Hypothalamus (tissue), 51 donors: ENCODE measurements at regions not wholly inside any gene's neighbourhood (a gene's known extent, or its start where the extent isn't known, plus 50 kb on each side); places are given as distances from the start of the nearest gene placed in this dataset.

ENCODE experiments used
- DNase-seq, 51 donors: peaks; one replicate each; lab custom pipeline; 2025; lab: John Stamatoyannopoulos, UW

GRCh38 chr15:70358011-70358819 is 260.5 kb upstream of the TLE3 start:
- no peak for DNase-seq

- no peak for DNase-seq
Observed at GRCh38 chr15:70357453-70357852, 259.7 kb upstream of the TLE3 start.

- no peak for DNase-seq
Observed at GRCh38 chr15:70356919-70357318, 259.2 kb upstream of the TLE3 start.

GRCh38 chr15:70356062-70356860 is 258.5 kb upstream of the TLE3 start:
- no peak for DNase-seq

- DNase-seq, result no peak
Observed at GRCh38 chr15:70355275-70355795, 257.6 kb upstream of the TLE3 start.

GRCh38 chr15:70354346-70354905 is 256.7 kb upstream of the TLE3 start:
- no peak for DNase-seq

GRCh38 chr15:70353606-70354345 is 256.1 kb upstream of the TLE3 start:
- DNase-seq, result no peak

- DNase-seq, result no peak
Observed at GRCh38 chr15:70351941-70352774, 254.4 kb upstream of the TLE3 start.

- no peak for DNase-seq
Observed at GRCh38 chr15:70351391-70351790, 253.7 kb upstream of the TLE3 start.

- peak in 11 of 51 donors; percentile 7 to 49 (median 21) for DNase-seq
Observed at GRCh38 chr15:70348581-70349344, 251.0 kb upstream of the TLE3 start.

GRCh38 chr15:70348226-70348543 is 250.5 kb upstream of the TLE3 start:
- no peak for DNase-seq

- DNase-seq, result no peak
Observed at GRCh38 chr15:70347321-70348225, 249.9 kb upstream of the TLE3 start.

GRCh38 chr15:70345251-70346019 is 247.7 kb upstream of the TLE3 start:
- no peak for DNase-seq

GRCh38 chr15:70344666-70345065 is 246.9 kb upstream of the TLE3 start:
- no peak for DNase-seq

- no peak for DNase-seq
Observed at GRCh38 chr15:70343961-70344621, 246.4 kb upstream of the TLE3 start.
